Calu3 (cell line): ENCODE measurements at regions not wholly inside any gene's neighbourhood (a gene's known extent, or its start where the extent isn't known, plus 50 kb on each side); places are given as distances from the start of the nearest gene placed in this dataset.

Experiments
- BruUV-seq: library from RNA; stranded (reverse); fragments of 400-500 nt; replicated peaks from 2 replicates; lab custom pipeline; 2021; lab: Mats Ljungman, UMichigan
- CTCF ChIA-PET: fragments of 300-600 bp; sonication (Branson Sonifier 250); formaldehyde crosslinking; loops from one replicate; lab custom pipeline; 2022; ENCODE audit warnings: antibody characterized with exemption; lab: Charles Lee
- DNase-seq: peaks from one replicate; pipeline ENCODE4 v3.0.0; 2022
- H3K27ac Mint-ChIP-seq: one replicate; pipeline ENCODE4 v1.8.0; 2022; ENCODE audit warnings: mixed read lengths; ENCODE audit not compliant: unreplicated experiment
- H3K27me3 Mint-ChIP-seq: one replicate; pipeline ENCODE4 v1.8.0; 2022; ENCODE audit warnings: mixed read lengths; ENCODE audit not compliant: unreplicated experiment
- H3K36me3 Mint-ChIP-seq: one replicate; pipeline ENCODE4 v1.8.0; 2022; ENCODE audit warnings: mild to moderate bottlenecking, moderate library complexity, mixed read lengths; ENCODE audit not compliant: insufficient read depth, unreplicated experiment
- H3K4me1 Mint-ChIP-seq: one replicate; pipeline ENCODE4 v1.8.0; 2022; ENCODE audit warnings: mild to moderate bottlenecking, low read depth, mixed read lengths; ENCODE audit not compliant: unreplicated experiment
- H3K4me3 Mint-ChIP-seq: one replicate; pipeline ENCODE4 v1.8.0; 2022; ENCODE audit warnings: mild to moderate bottlenecking, low read depth, moderate library complexity, mixed read lengths; ENCODE audit not compliant: unreplicated experiment
- H3K9me3 Mint-ChIP-seq: one replicate; pipeline ENCODE4 v1.8.0; 2022; ENCODE audit warnings: low read depth, mixed read lengths; ENCODE audit not compliant: unreplicated experiment
- CTCF ChIP-seq: fragments of 200-600 bp; IDR thresholded peaks from one replicate; pipeline ENCODE4 v1.8.0; 2022; ENCODE audit warnings: antibody characterized with exemption; ENCODE audit not compliant: unreplicated experiment
- intact Hi-C: fragments of 100-400 bp; cut with micrococcal nuclease; formaldehyde crosslinking; loops from one replicate; pipeline ENCODE4 v1.10.0; 2022; ENCODE audit not compliant: unreplicated experiment

- Mint-ChIP-seq H3K27ac (no peak overlapping the region), H3K9me3 (no peaks in the 10 kb centered on the region), H3K4me3 (no peak overlapping the region), H3K4me1 (no peaks in the 10 kb centered on the region), H3K27me3 (no peaks in the 10 kb centered on the region), H3K36me3 (no peaks in the 10 kb centered on the region)
- no peak for TF ChIP-seq CTCF
- intact Hi-C loops: no loop called here
- DNase-seq: no peak
- CTCF ChIA-PET: no interaction called here
- no TSS peak for BruUV-seq
Observed at GRCh38 chr13:85367887-85368286, 431.3 kb downstream of the SLITRK6 start.

GRCh38 chr13:85366759-85367417, 432.3 kb downstream of the SLITRK6 start:
- Mint-ChIP-seq H3K36me3 (no peaks in the 10 kb centered on the region), H3K27ac (no peak overlapping the region), H3K9me3 (no peaks in the 10 kb centered on the region), H3K27me3 (no peaks in the 10 kb centered on the region), H3K4me3 (no peak overlapping the region), H3K4me1 (no peaks in the 10 kb centered on the region)
- CTCF ChIA-PET: no interaction called here
- intact Hi-C loops: no loop called here
- no peak for TF ChIP-seq CTCF
- DNase-seq: no peak
- no TSS peak for BruUV-seq

- CTCF ChIA-PET: no interaction called here
- DNase-seq: no peak
- no TSS peak for BruUV-seq
- Mint-ChIP-seq H3K4me1 (no peaks in the 10 kb centered on the region), H3K27ac (no peak overlapping the region), H3K9me3 (no peaks in the 10 kb centered on the region), H3K36me3 (no peaks in the 10 kb centered on the region), H3K4me3 (no peak overlapping the region), H3K27me3 (no peaks in the 10 kb centered on the region)
- intact Hi-C loops: no loop called here
- TF ChIP-seq CTCF: no peak
Observed at GRCh38 chr13:85363504-85363903, 435.7 kb downstream of the SLITRK6 start.

GRCh38 chr13:85362980-85363379, 436.2 kb downstream of the SLITRK6 start:
- CTCF ChIA-PET: no interaction called here
- no peak overlapping the region for H3K4me3 Mint-ChIP-seq
- TF ChIP-seq CTCF: no peak
- no peak overlapping the region for H3K27ac Mint-ChIP-seq
- H3K9me3 Mint-ChIP-seq: no peaks in the 10 kb centered on the region
- H3K27me3 Mint-ChIP-seq: no peaks in the 10 kb centered on the region
- H3K4me1 Mint-ChIP-seq: no peaks in the 10 kb centered on the region
- no peak for DNase-seq
- no TSS peak for BruUV-seq
- no peaks in the 10 kb centered on the region for H3K36me3 Mint-ChIP-seq
- intact Hi-C loops: no loop called here
